ENCODE measurements at regions not wholly inside any gene's neighbourhood (a gene's known extent, or its start where the extent isn't known, plus 50 kb on each side); places are given as distances from the start of the nearest gene placed in this dataset.

- no peak for TF ChIP-seq CTCF (conservative IDR thresholded peaks at IDR 0.05; ENCODE audit: low read depth, low read length)
- no peak for TF ChIP-seq EZH2 (IDR thresholded peaks at IDR 0.05; ENCODE audit: borderline replicate concordance, low read depth, low read length, poor library complexity, severe bottlenecking)
These were observed 592.6 kb upstream of the HS6ST1 start for GRCh38 chr2:128911276-128911675.

Data from A673 (cell line).